ENCODE measurements at regions not wholly inside any gene's neighbourhood (a gene's known extent, or its start where the extent isn't known, plus 50 kb on each side); places are given as distances from the start of the nearest gene placed in this dataset.
A peak's percentile ranks its signal among the peaks of the same experiment; 100 is the strongest.

DNA sequence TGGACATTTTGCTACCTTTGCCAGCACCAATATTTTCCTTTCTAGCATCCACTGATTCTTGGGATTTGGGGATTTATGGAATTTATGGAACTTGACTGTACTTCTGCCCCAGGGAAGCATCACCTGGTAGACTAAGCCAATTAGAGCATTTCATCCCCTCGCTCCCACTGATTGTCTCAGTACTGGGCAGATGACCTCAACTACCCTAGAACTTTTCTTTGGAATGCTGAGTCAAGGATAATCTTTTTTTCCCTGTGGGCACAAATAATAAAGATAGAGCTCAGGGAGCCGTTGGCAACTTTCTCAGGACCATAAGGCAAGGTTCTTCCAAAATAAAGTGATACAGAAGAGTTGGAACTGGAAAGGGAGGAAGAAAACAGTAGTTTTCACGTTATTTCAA is 438.4 kb downstream of the PLK2 start:
- Histone ChIP-seq H3K27ac (ENCODE audit: low read depth in 2 of 2, low read length in 1 of 2) (no peak overlapping the region), H3F3A (replicated peaks; ENCODE audit: insufficient read depth) (no peaks in the 10 kb centered on the region), H3K4me2 (no peak overlapping the region), H3K9ac (no peak overlapping the region), H3K27me3 (ENCODE audit: insufficient read depth) (no peaks in the 10 kb centered on the region), H2AFZ (ENCODE audit: low read depth) (no peak overlapping the region), H3K9me3 (no peaks in the 10 kb centered on the region), H4K20me1 (ENCODE audit: insufficient read depth) (no peaks in the 10 kb centered on the region), H3K36me3 (replicated peaks in 1 of 2; ENCODE audit: control insufficient read depth in 1 of 2, insufficient read depth in 2 of 2, low read length in 1 of 2) (no peaks in the 10 kb centered on the region), H3K9me2 (no peaks in the 10 kb centered on the region), H3K4me1 (ENCODE audit: control insufficient read depth in 1 of 2, insufficient read depth in 2 of 2, low read depth in 1 of 2, low read length in 1 of 2) (no peaks in the 10 kb centered on the region), H3K79me2 (ENCODE audit: insufficient read depth) (no peaks in the 10 kb centered on the region), H3K4me3 (ENCODE audit: low read depth in 2 of 2, low read length in 1 of 2) (no peak overlapping the region)
- no peak for DNase-seq
- POLR2A ChIA-PET = no interaction called here
- WGBS (ENCODE audit: low lambda C conversion rate) = 54% methylated on average over 3 of the region's 3 CpGs
- TF ChIP-seq RXRA (IDR thresholded peaks at IDR 0.05; ENCODE audit: borderline replicate concordance, low read depth) = no peak
- no peak for TF ChIP-seq PBX3 (IDR thresholded peaks at IDR 0.05)
- no peak for TF ChIP-seq CHD2 (IDR thresholded peaks at IDR 0.05; ENCODE audit: low read length, partially characterized antibody)
- TF ChIP-seq USF1 (IDR thresholded peaks at IDR 0.05; ENCODE audit: borderline replicate concordance, low read depth) = no peak
- no peak for TF ChIP-seq SIN3A (IDR thresholded peaks at IDR 0.05; ENCODE audit: borderline replicate concordance, low read depth, low read length)
- no peak for TF ChIP-seq ZBTB33 (IDR thresholded peaks at IDR 0.05; ENCODE audit: borderline replicate concordance, low read depth)
- no peak for TF ChIP-seq ELF1 (IDR thresholded peaks at IDR 0.05)
- no peak for TF ChIP-seq FOSL2 (IDR thresholded peaks at IDR 0.05; ENCODE audit: borderline replicate concordance, low read depth)
- no peak for TF ChIP-seq TEAD4 (IDR thresholded peaks at IDR 0.05; ENCODE audit: borderline replicate concordance, insufficient read depth)
- TF ChIP-seq JUND (IDR thresholded peaks at IDR 0.05) = no peak
- no peak for TF ChIP-seq RCOR1 (IDR thresholded peaks at IDR 0.05; ENCODE audit: low read length)
- TF ChIP-seq MEF2A (IDR thresholded peaks at IDR 0.05; ENCODE audit: borderline replicate concordance, low read depth) = no peak
- TF ChIP-seq FOXM1 (IDR thresholded peaks at IDR 0.05; ENCODE audit: low read depth) = no peak
- CTCF ChIA-PET = no interaction called here

DNA sequence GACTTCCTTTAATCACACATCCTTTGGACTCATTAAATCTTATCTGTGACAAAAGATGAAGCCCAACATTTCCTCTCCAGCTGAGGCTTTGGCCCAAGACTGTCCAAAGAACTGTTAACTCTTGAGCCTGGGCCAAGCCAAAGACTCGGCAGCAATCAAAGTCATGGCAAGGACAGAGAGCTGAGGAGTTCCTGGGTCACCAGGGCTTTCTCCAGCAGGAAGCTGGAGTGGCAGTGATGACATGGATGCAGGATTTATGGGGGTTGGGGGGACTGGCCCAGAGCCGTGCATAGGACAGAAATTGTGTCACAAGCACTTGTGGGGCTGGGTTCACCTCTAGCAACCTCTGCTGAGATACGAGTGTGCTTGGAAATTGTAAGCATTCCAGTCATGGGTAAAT is 440.3 kb downstream of the PLK2 start:
- POLR2A ChIA-PET = no interaction called here
- WGBS (ENCODE audit: low lambda C conversion rate) = 60% methylated on average over 3 of the region's 3 CpGs
- no peak overlapping the region for H2AFZ ChIP-seq (ENCODE audit: low read depth)
- TF ChIP-seq ELF1 (IDR thresholded peaks at IDR 0.05) (no peak), NFIC (IDR thresholded peaks at IDR 0.05; ENCODE audit: borderline replicate concordance) (peak; percentile 62; the same call in 1 of the 2 replicates), TCF12 (IDR thresholded peaks at IDR 0.05) (peak; percentile 45), POLR2AphosphoS5 (IDR thresholded peaks at IDR 0.05; ENCODE audit: low read depth, low read length) (no peak), RFX5 (IDR thresholded peaks at IDR 0.05; ENCODE audit: low read length) (no peak), EZH2phosphoT487 (IDR thresholded peaks at IDR 0.05; ENCODE audit: borderline replicate concordance, low read depth) (no peak), SIN3A (IDR thresholded peaks at IDR 0.05; ENCODE audit: borderline replicate concordance, low read depth, low read length) (no peak), MEF2A (IDR thresholded peaks at IDR 0.05; ENCODE audit: borderline replicate concordance, low read depth) (no peak), NRF1 (IDR thresholded peaks at IDR 0.05; ENCODE audit: low read depth, low read length) (no peak), TEAD4 (IDR thresholded peaks at IDR 0.05; ENCODE audit: borderline replicate concordance, insufficient read depth) (no peak), FOXM1 (IDR thresholded peaks at IDR 0.05; ENCODE audit: low read depth) (no peak), EP300 (IDR thresholded peaks at IDR 0.05; ENCODE audit: borderline replicate concordance in 1 of 2, low read depth in 1 of 2, low read length in 1 of 2) (peak in 1 of 2 experiments; percentile 28; a peak in 1 of 4 replicates), TAF1 (IDR thresholded peaks at IDR 0.05; ENCODE audit: borderline replicate concordance, low read depth, low read length) (no peak), PBX3 (IDR thresholded peaks at IDR 0.05) (peak; percentile 57), JUND (IDR thresholded peaks at IDR 0.05) (no peak; the same call in 1 of the 2 replicates), CTCF (IDR thresholded peaks at IDR 0.05) (no peak)

More for the DNA sequence above, 440.3 kb downstream of the PLK2 start:
- H3K9ac ChIP-seq = no peak overlapping the region
- H3K79me2 ChIP-seq (ENCODE audit: insufficient read depth) = no peaks in the 10 kb centered on the region
- no peak overlapping the region for H3K4me2 ChIP-seq
- no peaks in the 10 kb centered on the region for H3K9me3 ChIP-seq
- no peaks in the 10 kb centered on the region for H3K9me2 ChIP-seq
- H3K4me3 ChIP-seq (ENCODE audit: low read depth in 2 of 2, low read length in 1 of 2) = no peak overlapping the region
- H3K4me1 ChIP-seq (ENCODE audit: control insufficient read depth in 1 of 2, insufficient read depth in 2 of 2, low read depth in 1 of 2, low read length in 1 of 2) = no peaks in the 10 kb centered on the region
- no peaks in the 10 kb centered on the region for H3F3A ChIP-seq (replicated peaks; ENCODE audit: insufficient read depth)
- H3K27ac ChIP-seq (ENCODE audit: low read depth in 2 of 2, low read length in 1 of 2) = no peak overlapping the region
- H3K27me3 ChIP-seq (ENCODE audit: insufficient read depth) = no peaks in the 10 kb centered on the region
- CTCF ChIA-PET = no interaction called here
- H4K20me1 ChIP-seq (ENCODE audit: insufficient read depth) = no peaks in the 10 kb centered on the region
- no peaks in the 10 kb centered on the region for H3K36me3 ChIP-seq (replicated peaks in 1 of 2; ENCODE audit: control insufficient read depth in 1 of 2, insufficient read depth in 2 of 2, low read length in 1 of 2)
- no peak for DNase-seq
